Right lobe of liver (tissue), 6 donors: ENCODE measurements at regions not wholly inside any gene's neighbourhood (a gene's known extent, or its start where the extent isn't known, plus 50 kb on each side); places are given as distances from the start of the nearest gene placed in this dataset.

Source experiments
- ATAC-seq, 4 donors: fragments of 200-7000 bp; cut with Tn5 transposase; one replicate each; pipeline ENCODE4 v1.9.1; 2020; ENCODE audit warnings: mild to moderate bottlenecking in 4 of 4, moderate library complexity in 4 of 4
- DNase-seq, 3 donors: peaks; one replicate each; pipeline ENCODE4 v3.0.0-alpha.2; 2020
- H3K27ac ChIP-seq, 3 donors: fragments of 200-600 bp; one replicate each; pipeline ENCODE4 v1.8.0; 2022
- H3K27me3 ChIP-seq, 2 donors: fragments of 200-600 bp; one replicate each; pipeline ENCODE4 v1.8.0; 2022
- H3K36me3 ChIP-seq, 4 donors: fragments of 200-600 bp; sonication (generic) in 1 of 4; one replicate each; pipeline versions ENCODE4 v1.5.1 to v1.8.0; 2017 to 2022; ENCODE audit warnings: control low read depth in 1 of 4
- H3K4me1 ChIP-seq, 4 donors: fragments of 200-600 bp; sonication (generic) in 1 of 4; one replicate each; pipeline versions ENCODE4 v1.5.1 to v1.8.0; 2017 to 2022; ENCODE audit warnings: control low read depth in 1 of 4
- H3K4me3 ChIP-seq, 3 donors: fragments of 200-600 bp; one replicate each; pipeline ENCODE4 v1.8.0; 2022
- H3K9me3 ChIP-seq, 4 donors: fragments of 200-600 bp; sonication (generic) in 1 of 4; one replicate each; pipeline versions ENCODE4 v1.5.1 to v1.8.0; 2017 to 2022; ENCODE audit warnings: control low read depth in 1 of 4
- CTCF ChIP-seq, 4 donors: fragments of 200-600 bp in 3 of 4; fragments of 450-650 bp in 1 of 4; IDR thresholded peaks; one replicate each; pipeline versions ENCODE4 v1.5.1 to v1.8.0; 2016 to 2022; ENCODE audit warnings: antibody characterized with exemption in 4 of 4, mild to moderate bottlenecking in 2 of 4
- POLR2A ChIP-seq: fragments of 450-650 bp; IDR thresholded peaks from one replicate; pipeline ENCODE4 v1.6.1; 2017; ENCODE audit warnings: antibody characterized with exemption, mild to moderate bottlenecking
- WGBS: methylation state at CpG from one replicate; pipeline ENCODE4 v1.1.6; 2018; ENCODE audit warnings: low coverage, low lambda C conversion rate; ENCODE audit not compliant: insufficient coverage; ENCODE audit errors: missing lambda C conversion rate; 5-methylcytosine and 5-hydroxymethylcytosine counted together
- intact Hi-C, 2 donors: fragments of 100-400 bp; cut with DNase I; formaldehyde crosslinking; loops; one replicate each; pipeline versions ENCODE4 v1.11.2 to v1.14.1; 2022
- donor health status: DM: no; HTN: yes; CAD: no.
- donor health status: DM: no; HTN: no; CAD: no.
- donor health status: DM: no; HTN: no; CAD: no.
- donor health status: DM: no; HTN: yes; CAD: no.
- donor health status: DM: no; HTN: yes; CAD: no.

DNA sequence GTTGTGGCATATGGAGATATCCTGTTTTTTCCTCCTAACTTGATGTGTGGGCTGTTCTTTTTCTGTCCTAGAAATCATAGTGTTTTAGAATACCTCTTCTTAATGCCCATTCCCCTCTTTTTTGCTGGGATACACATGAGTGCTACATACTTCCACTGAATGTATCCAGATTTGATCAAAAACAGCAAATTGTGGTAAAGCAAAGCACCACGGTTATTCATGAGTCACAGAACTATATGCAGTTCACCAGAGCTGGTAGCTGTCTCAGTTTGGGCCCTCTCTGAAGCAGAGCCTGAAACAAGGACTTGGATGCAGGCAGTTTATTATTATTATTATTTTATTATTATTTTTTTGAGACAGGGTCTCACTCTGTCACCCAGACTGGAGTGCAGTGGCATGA lies 69.9 kb upstream of the CTLA4 start:
- WGBS, result 63% methylated on average over 1 of the region's 1 CpG
- H3K9me3 ChIP-seq, result no peaks in the 10 kb centered on the region
- no peaks in the 10 kb centered on the region for H3K27me3 ChIP-seq
- H3K36me3 ChIP-seq, result no peaks in the 10 kb centered on the region
- H3K4me3 ChIP-seq, result no peak overlapping the region
- no peak for TF ChIP-seq POLR2A
- TF ChIP-seq CTCF (IDR thresholded peaks at IDR 0.05), result no peak
- no peak for DNase-seq
- no peak for ATAC-seq
- H3K27ac ChIP-seq, result no peak overlapping the region
- H3K4me1 ChIP-seq, result peaks cover 0 to 6% (median 0%) of the 10 kb centered on the region in 4 donors
- intact Hi-C loops, result no loop called here

- intact Hi-C loops, result no loop called here
- Histone ChIP-seq H3K27ac (no peak overlapping the region), H3K36me3 (no peaks in the 10 kb centered on the region), H3K4me3 (no peak overlapping the region), H3K9me3 (no peaks in the 10 kb centered on the region), H3K4me1 (peaks cover 0 to 6% (median 0%) of the 10 kb centered on the region in 4 donors), H3K27me3 (no peaks in the 10 kb centered on the region)
- WGBS, result 91% methylated on average over 9 of the region's 9 CpGs
- TF ChIP-seq CTCF (IDR thresholded peaks at IDR 0.05), result no peak
- TF ChIP-seq POLR2A, result no peak
- ATAC-seq, result no peak
- DNase-seq, result no peak
These were observed 69.1 kb upstream of the CTLA4 start for GRCh38 chr2:203798296-203799087.

DNA sequence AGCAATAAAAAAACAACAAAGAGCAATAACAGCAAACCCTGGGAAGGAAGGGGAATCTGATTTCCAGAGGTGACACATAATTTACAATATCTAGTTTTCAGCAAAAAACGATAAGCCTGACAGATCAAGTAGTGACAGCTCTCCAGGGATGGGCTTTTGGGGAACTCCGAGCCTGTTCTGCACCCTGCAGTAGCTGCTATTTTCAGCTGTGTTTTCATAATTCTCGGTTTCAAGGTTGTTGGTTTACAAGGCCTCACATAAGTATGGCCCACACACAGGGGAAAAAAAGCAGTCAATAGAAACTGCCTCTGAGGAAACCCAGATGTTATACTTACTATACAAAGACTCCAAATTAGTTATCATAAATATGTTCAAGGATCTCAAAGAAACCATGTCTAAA lies 67.7 kb upstream of the CTLA4 start:
- Histone ChIP-seq H3K27ac (no peak overlapping the region), H3K4me3 (no peak overlapping the region), H3K27me3 (no peaks in the 10 kb centered on the region), H3K4me1 (peaks cover 0 to 6% (median 0%) of the 10 kb centered on the region in 4 donors), H3K9me3 (no peaks in the 10 kb centered on the region), H3K36me3 (no peaks in the 10 kb centered on the region)
- DNase-seq (no peak), ATAC-seq (no peak)
- TF ChIP-seq CTCF (IDR thresholded peaks at IDR 0.05), result no peak
- no peak for TF ChIP-seq POLR2A
- WGBS, result 68% methylated on average over 3 of the region's 3 CpGs
- intact Hi-C loops, result no loop called here

GRCh38 chr2:203800783-203801182 lies 66.8 kb upstream of the CTLA4 start:
- no peak for TF ChIP-seq CTCF (IDR thresholded peaks at IDR 0.05)
- TF ChIP-seq POLR2A, result no peak
- DNase-seq (no peak), ATAC-seq (no peak)
- Histone ChIP-seq H3K36me3 (no peaks in the 10 kb centered on the region), H3K4me1 (no peaks in the 10 kb centered on the region), H3K4me3 (no peak overlapping the region), H3K27ac (no peak overlapping the region), H3K27me3 (no peaks in the 10 kb centered on the region), H3K9me3 (no peaks in the 10 kb centered on the region)
- intact Hi-C loops, result no loop called here
- WGBS, result 98% methylated on average over 4 of the region's 4 CpGs
